ENCODE measurements at regions not wholly inside any gene's neighbourhood (a gene's known extent, or its start where the extent isn't known, plus 50 kb on each side); places are given as distances from the start of the nearest gene placed in this dataset.
"Not testable (repeated sequence)": the region's sequence is repeated elsewhere in the genome, so short reads cannot be mapped to it uniquely, and the experiment has no call there.

- dilution Hi-C loops (cut with MboI; ENCODE audit: extremely low pct_ligation_motif_present, low sequenced_read_pairs): no loop called here
- DNase-seq (ENCODE audit: low read depth, low spot score): no peak
- Histone ChIP-seq H3K79me2 (ENCODE audit: control insufficient read depth, insufficient read depth, low read length) (no peaks in the 10 kb centered on the region), H3K9ac (ENCODE audit: control insufficient read depth, extremely low read depth, insufficient read depth, low read length) (no peak overlapping the region), H4K20me1 (ENCODE audit: control insufficient read depth, extremely low read depth, insufficient read depth, low read length) (no peaks in the 10 kb centered on the region), H3K4me1 (ENCODE audit: control insufficient read depth, extremely low read depth, insufficient read depth, low read length) (no peaks in the 10 kb centered on the region), H3K9me3 (ENCODE audit: control insufficient read depth, low read depth, low read length) (no peaks in the 10 kb centered on the region), H3K9me1 (ENCODE audit: control insufficient read depth, extremely low read depth, insufficient read depth, low read length) (no peaks in the 10 kb centered on the region), H3K4me3 (ENCODE audit: control insufficient read depth in 2 of 3, extremely low read depth in 1 of 3, insufficient read depth in 2 of 3, low read depth in 1 of 3, low read length in 3 of 3) (no peak overlapping the region), H2AFZ (ENCODE audit: control insufficient read depth, low read length) (no peak overlapping the region), H3K27me3 (ENCODE audit: control insufficient read depth, extremely low read depth, insufficient read depth, low read length) (no peaks in the 10 kb centered on the region), H3K36me3 (ENCODE audit: control insufficient read depth in 2 of 2, extremely low read depth in 1 of 2, insufficient read depth in 2 of 2, low read length in 2 of 2) (no peaks in the 10 kb centered on the region), H3K4me2 (ENCODE audit: control insufficient read depth, extremely low read depth, insufficient read depth, low read depth, low read length) (no peak overlapping the region), H3K27ac (ENCODE audit: control insufficient read depth, insufficient read depth, low read length) (no peak overlapping the region)
- no peak for TF ChIP-seq CTCF (optimal IDR thresholded peaks at IDR 0.05 in 1 of 3, IDR thresholded peaks at IDR 0.05 in 1 of 3, conservative IDR thresholded peaks at IDR 0.05 in 1 of 3; ENCODE audit: extremely low read depth in 1 of 3, insufficient read depth in 2 of 3, low read length in 3 of 3)
- TF ChIP-seq EZH2 (IDR thresholded peaks at IDR 0.05; ENCODE audit: low read length): no peak
- no peak for FAIRE-seq
These were observed 260.3 kb downstream of the RAP2B start for GRCh38 chr3:153422314-153422713.

- FAIRE-seq; H2AFZ ChIP-seq (ENCODE audit: control insufficient read depth, low read length); H3K27me3 ChIP-seq (ENCODE audit: control insufficient read depth, extremely low read depth, insufficient read depth, low read length); dilution Hi-C loops (cut with MboI; ENCODE audit: extremely low pct_ligation_motif_present, low sequenced_read_pairs); H3K4me1 ChIP-seq (ENCODE audit: control insufficient read depth, extremely low read depth, insufficient read depth, low read length); H3K79me2 ChIP-seq (ENCODE audit: control insufficient read depth, insufficient read depth, low read length); H3K4me2 ChIP-seq (ENCODE audit: control insufficient read depth, extremely low read depth, insufficient read depth, low read depth, low read length); DNase-seq (ENCODE audit: low read depth, low spot score); H3K27ac ChIP-seq (ENCODE audit: control insufficient read depth, insufficient read depth, low read length); H3K9me1 ChIP-seq (ENCODE audit: control insufficient read depth, extremely low read depth, insufficient read depth, low read length); H3K9me3 ChIP-seq (ENCODE audit: control insufficient read depth, low read depth, low read length); H4K20me1 ChIP-seq (ENCODE audit: control insufficient read depth, extremely low read depth, insufficient read depth, low read length); H3K9ac ChIP-seq (ENCODE audit: control insufficient read depth, extremely low read depth, insufficient read depth, low read length); H3K36me3 ChIP-seq (ENCODE audit: control insufficient read depth in 2 of 2, extremely low read depth in 1 of 2, insufficient read depth in 2 of 2, low read length in 2 of 2); H3K4me3 ChIP-seq (ENCODE audit: control insufficient read depth in 2 of 3, extremely low read depth in 1 of 3, insufficient read depth in 2 of 3, low read depth in 1 of 3, low read length in 3 of 3): not testable (repeated sequence)
These were observed 261.8 kb downstream of the RAP2B start for GRCh38 chr3:153423820-153424219.

GRCh38 chr3:153426344-153426743 is 264.3 kb downstream of the RAP2B start:
- FAIRE-seq: no peak
- dilution Hi-C loops (cut with MboI; ENCODE audit: extremely low pct_ligation_motif_present, low sequenced_read_pairs): no loop called here

More at GRCh38 chr3:153426344-153426743, 264.3 kb downstream of the RAP2B start:
- no peaks in the 10 kb centered on the region for H3K9me1 ChIP-seq (ENCODE audit: control insufficient read depth, extremely low read depth, insufficient read depth, low read length)
- no peaks in the 10 kb centered on the region for H3K79me2 ChIP-seq (ENCODE audit: control insufficient read depth, insufficient read depth, low read length)
- TF ChIP-seq EZH2 (IDR thresholded peaks at IDR 0.05; ENCODE audit: low read length) (no peak), CTCF (optimal IDR thresholded peaks at IDR 0.05 in 1 of 3, IDR thresholded peaks at IDR 0.05 in 1 of 3, conservative IDR thresholded peaks at IDR 0.05 in 1 of 3; ENCODE audit: extremely low read depth in 1 of 3, insufficient read depth in 2 of 3, low read length in 3 of 3) (no peak)
- H3K27me3 ChIP-seq (ENCODE audit: control insufficient read depth, extremely low read depth, insufficient read depth, low read length): no peaks in the 10 kb centered on the region
- H3K9ac ChIP-seq (ENCODE audit: control insufficient read depth, extremely low read depth, insufficient read depth, low read length): no peak overlapping the region
- no peaks in the 10 kb centered on the region for H3K4me1 ChIP-seq (ENCODE audit: control insufficient read depth, extremely low read depth, insufficient read depth, low read length)
- DNase-seq (ENCODE audit: low read depth, low spot score): no peak
- H3K9me3 ChIP-seq (ENCODE audit: control insufficient read depth, low read depth, low read length): no peaks in the 10 kb centered on the region
- no peaks in the 10 kb centered on the region for H3K36me3 ChIP-seq (ENCODE audit: control insufficient read depth in 2 of 2, extremely low read depth in 1 of 2, insufficient read depth in 2 of 2, low read length in 2 of 2)
- no peak overlapping the region for H2AFZ ChIP-seq (ENCODE audit: control insufficient read depth, low read length)
- no peaks in the 10 kb centered on the region for H4K20me1 ChIP-seq (ENCODE audit: control insufficient read depth, extremely low read depth, insufficient read depth, low read length)
- H3K27ac ChIP-seq (ENCODE audit: control insufficient read depth, insufficient read depth, low read length): no peak overlapping the region
- no peak overlapping the region for H3K4me2 ChIP-seq (ENCODE audit: control insufficient read depth, extremely low read depth, insufficient read depth, low read depth, low read length)
- no peak overlapping the region for H3K4me3 ChIP-seq (ENCODE audit: control insufficient read depth in 2 of 3, extremely low read depth in 1 of 3, insufficient read depth in 2 of 3, low read depth in 1 of 3, low read length in 3 of 3)
